ENCODE measurements at regions not wholly inside any gene's neighbourhood (a gene's known extent, or its start where the extent isn't known, plus 50 kb on each side); places are given as distances from the start of the nearest gene placed in this dataset.

DNA sequence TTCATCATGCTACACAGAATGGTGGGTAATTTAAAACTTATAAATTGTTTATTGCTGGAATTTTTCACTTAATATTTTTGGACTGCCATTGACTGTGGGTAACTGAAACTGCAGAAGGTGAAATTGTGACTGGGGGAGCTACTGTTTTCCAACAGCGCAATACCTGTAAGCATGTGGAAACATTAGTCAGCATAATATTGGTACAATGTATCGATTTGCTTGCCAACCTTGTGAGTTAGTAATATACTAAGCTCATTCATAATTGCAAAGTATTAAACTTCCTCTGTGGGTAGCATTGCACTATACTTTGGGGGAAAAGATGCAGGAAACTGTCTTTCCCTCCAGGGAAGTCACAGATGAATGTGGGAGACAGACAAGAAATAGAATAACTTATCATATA lies 766.5 kb downstream of the HDGFL1 start:
- Histone ChIP-seq H3K36me3 (no peaks in the 10 kb centered on the region), H3K27ac (no peak overlapping the region), H3K27me3 (replicated peaks in 1 of 7) (no peaks in the 10 kb centered on the region), H3K9me3 (peaks cover 0 to 17% (median 0%) of the 10 kb centered on the region in 8 donors), H3K4me1 (no peaks in the 10 kb centered on the region), H3K4me3 (no peak overlapping the region)
- intact Hi-C loops (cut with DNase I; ENCODE audit: low total_unique reads) = no loop called here
- TF ChIP-seq, protein P1, sequence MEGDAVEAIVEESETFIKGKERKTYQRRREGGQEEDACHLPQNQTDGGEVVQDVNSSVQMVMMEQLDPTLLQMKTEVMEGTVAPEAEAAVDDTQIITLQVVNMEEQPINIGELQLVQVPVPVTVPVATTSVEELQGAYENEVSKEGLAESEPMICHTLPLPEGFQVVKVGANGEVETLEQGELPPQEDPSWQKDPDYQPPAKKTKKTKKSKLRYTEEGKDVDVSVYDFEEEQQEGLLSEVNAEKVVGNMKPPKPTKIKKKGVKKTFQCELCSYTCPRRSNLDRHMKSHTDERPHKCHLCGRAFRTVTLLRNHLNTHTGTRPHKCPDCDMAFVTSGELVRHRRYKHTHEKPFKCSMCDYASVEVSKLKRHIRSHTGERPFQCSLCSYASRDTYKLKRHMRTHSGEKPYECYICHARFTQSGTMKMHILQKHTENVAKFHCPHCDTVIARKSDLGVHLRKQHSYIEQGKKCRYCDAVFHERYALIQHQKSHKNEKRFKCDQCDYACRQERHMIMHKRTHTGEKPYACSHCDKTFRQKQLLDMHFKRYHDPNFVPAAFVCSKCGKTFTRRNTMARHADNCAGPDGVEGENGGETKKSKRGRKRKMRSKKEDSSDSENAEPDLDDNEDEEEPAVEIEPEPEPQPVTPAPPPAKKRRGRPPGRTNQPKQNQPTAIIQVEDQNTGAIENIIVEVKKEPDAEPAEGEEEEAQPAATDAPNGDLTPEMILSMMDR (IDR thresholded peaks at IDR 0.05 in 8 of 11, conservative IDR thresholded peaks at IDR 0.05 in 3 of 11) = no peak
- TF ChIP-seq POLR2A (IDR thresholded peaks at IDR 0.05) (no peak), POLR2AphosphoS5 (IDR thresholded peaks at IDR 0.05) (no peak)
- no peak for DNase-seq
- 90 to 95% (median 93%) methylated on average over 2 of the region's 2 CpGs for WGBS, 5 donors

GRCh38 chr6:23339268-23339667 lies 769.9 kb downstream of the HDGFL1 start:
- no peak for DNase-seq
- intact Hi-C loops (cut with DNase I; ENCODE audit: low total_unique reads) = no loop called here
- H3K27ac ChIP-seq = no peak overlapping the region
- no peaks in the 10 kb centered on the region for H3K36me3 ChIP-seq
- TF ChIP-seq POLR2AphosphoS5 (IDR thresholded peaks at IDR 0.05) = no peak
- TF ChIP-seq POLR2A (IDR thresholded peaks at IDR 0.05) = no peak
- TF ChIP-seq, protein P1 (IDR thresholded peaks at IDR 0.05 in 8 of 11, conservative IDR thresholded peaks at IDR 0.05 in 3 of 11) = no peak
- WGBS, 5 donors = 84 to 95% (median 85%) methylated on average over 3 of the region's 3 CpGs
- H3K9me3 ChIP-seq = peaks cover 0 to 17% (median 9%) of the 10 kb centered on the region in 8 donors
- H3K4me1 ChIP-seq = no peaks in the 10 kb centered on the region
- no peaks in the 10 kb centered on the region for H3K27me3 ChIP-seq (replicated peaks in 1 of 7)
- H3K4me3 ChIP-seq = no peak overlapping the region

DNA sequence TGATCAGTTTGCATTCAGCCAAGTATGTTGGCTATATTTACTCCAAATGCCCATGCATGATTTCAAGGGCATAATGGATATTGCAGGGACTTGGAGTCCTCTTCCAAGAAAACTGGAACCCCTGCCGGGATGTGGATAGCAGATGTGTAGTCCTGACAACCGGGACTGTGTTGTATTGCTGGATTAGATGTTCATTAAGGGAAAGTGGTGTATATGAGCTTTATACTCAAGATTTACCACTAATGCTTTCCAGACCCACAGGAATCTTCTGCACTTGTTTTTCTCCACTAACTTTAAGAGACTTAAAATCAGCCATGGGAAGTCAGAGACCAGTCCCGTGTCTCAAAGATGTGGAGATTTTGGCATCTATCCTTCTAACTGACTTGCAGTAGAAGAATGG lies 770.9 kb downstream of the HDGFL1 start:
- H3K27me3 ChIP-seq (replicated peaks in 1 of 7) = no peaks in the 10 kb centered on the region
- H3K27ac ChIP-seq = no peak overlapping the region
- H3K9me3 ChIP-seq = peaks cover 0 to 17% (median 9%) of the 10 kb centered on the region in 8 donors
- TF ChIP-seq POLR2A (IDR thresholded peaks at IDR 0.05) (no peak), POLR2AphosphoS5 (IDR thresholded peaks at IDR 0.05) (no peak)
- TF ChIP-seq, protein P1 (IDR thresholded peaks at IDR 0.05 in 8 of 11, conservative IDR thresholded peaks at IDR 0.05 in 3 of 11) = no peak
- no peak for DNase-seq
- 88 to 95% (median 92%) methylated on average over 3 of the region's 3 CpGs for WGBS, 5 donors
- intact Hi-C loops (cut with DNase I; ENCODE audit: low total_unique reads) = no loop called here
- H3K4me1 ChIP-seq = no peaks in the 10 kb centered on the region
- H3K4me3 ChIP-seq = no peak overlapping the region
- H3K36me3 ChIP-seq = no peaks in the 10 kb centered on the region

- TF ChIP-seq POLR2A (IDR thresholded peaks at IDR 0.05) = no peak
- TF ChIP-seq, protein P1 (IDR thresholded peaks at IDR 0.05 in 8 of 11, conservative IDR thresholded peaks at IDR 0.05 in 3 of 11) = no peak
- TF ChIP-seq POLR2AphosphoS5 (IDR thresholded peaks at IDR 0.05) = no peak
- H3K9me3 ChIP-seq = peaks cover 0 to 26% (median 9%) of the 10 kb centered on the region in 8 donors
- no peaks in the 10 kb centered on the region for H3K27me3 ChIP-seq (replicated peaks in 1 of 7)
- no peak overlapping the region for H3K4me3 ChIP-seq
- H3K36me3 ChIP-seq = no peaks in the 10 kb centered on the region
- no peak for DNase-seq
- intact Hi-C loops (cut with DNase I; ENCODE audit: low total_unique reads) = no loop called here
- H3K4me1 ChIP-seq = no peaks in the 10 kb centered on the region
- H3K27ac ChIP-seq = no peak overlapping the region
- 81 to 92% (median 88%) methylated on average over 5 of the region's 5 CpGs for WGBS, 5 donors
Observed at GRCh38 chr6:23343610-23344306, 774.4 kb downstream of the HDGFL1 start.
